HUES6 (cell line): ENCODE measurements at regions not wholly inside any gene's neighbourhood (a gene's known extent, or its start where the extent isn't known, plus 50 kb on each side); places are given as distances from the start of the nearest gene placed in this dataset.

Experiments
- H3K27ac ChIP-seq: 2 replicates; pipeline ENCODE4 v1.7.0; 2013; ENCODE audit warnings: low read depth, mild to moderate bottlenecking, low read length, inconsistent platforms
- H3K27me3 ChIP-seq: 2 replicates; pipeline ENCODE4 v1.6.1; 2013; ENCODE audit warnings: low read length; ENCODE audit not compliant: control insufficient read depth, insufficient read depth
- H3K36me3 ChIP-seq: 2 replicates; pipeline ENCODE4 v1.6.1; 2013; ENCODE audit warnings: low read length; ENCODE audit not compliant: control insufficient read depth, insufficient read depth
- H3K4me1 ChIP-seq: 2 replicates; pipeline ENCODE4 v1.6.1; 2013; ENCODE audit warnings: low read length; ENCODE audit not compliant: control insufficient read depth, insufficient read depth
- H3K4me3 ChIP-seq: 2 replicates; pipeline ENCODE4 v1.5.1; 2013; ENCODE audit warnings: low read depth, low read length
- H3K9ac ChIP-seq: one replicate; pipeline ENCODE4 v1.6.1; 2013; ENCODE audit warnings: mild to moderate bottlenecking, low read length
- H3K9me3 ChIP-seq: 2 replicates; pipeline ENCODE4 v1.6.1; 2013; ENCODE audit warnings: low read depth, low read length; ENCODE audit not compliant: control insufficient read depth, insufficient read depth

- H3K9ac ChIP-seq, result no peak overlapping the region
- H3K36me3 ChIP-seq, result no peaks in the 10 kb centered on the region
- H3K9me3 ChIP-seq, result 0 out of 2 replicates have a peak, but pooled peaks cover 4% of the 10 kb centered on the region
- H3K4me1 ChIP-seq, result no peaks in the 10 kb centered on the region
- H3K4me3 ChIP-seq, result no peak overlapping the region
- no peaks in the 10 kb centered on the region for H3K27me3 ChIP-seq
- H3K27ac ChIP-seq, result no peak overlapping the region
Observed at GRCh38 chr9:22580788-22581187, 134.2 kb downstream of the DMRTA1 start.

DNA sequence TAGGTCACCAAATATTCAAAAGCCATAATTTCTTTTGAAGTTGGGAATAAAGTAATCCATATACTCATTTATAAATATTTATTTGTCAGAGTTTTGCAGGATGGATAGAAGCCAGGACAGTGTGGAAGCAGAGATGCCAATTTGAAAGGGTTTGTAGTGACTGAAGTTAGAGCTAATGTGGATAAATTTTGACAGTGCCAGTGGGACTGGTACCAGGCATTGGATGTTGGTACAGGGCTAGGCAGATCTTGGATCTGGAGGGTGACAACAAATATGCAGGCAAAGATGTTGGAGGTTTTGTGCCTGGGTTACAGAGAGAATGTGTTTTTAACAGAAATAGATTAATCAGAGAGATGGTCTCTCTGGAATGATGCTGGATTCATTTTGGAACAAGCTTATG is 135.6 kb downstream of the DMRTA1 start:
- H3K27ac ChIP-seq, result no peak overlapping the region
- H3K36me3 ChIP-seq, result no peaks in the 10 kb centered on the region
- H3K27me3 ChIP-seq, result no peaks in the 10 kb centered on the region
- H3K9ac ChIP-seq, result no peak overlapping the region
- H3K9me3 ChIP-seq, result 0 out of 2 replicates have a peak, but pooled peaks cover 4% of the 10 kb centered on the region
- H3K4me1 ChIP-seq, result no peaks in the 10 kb centered on the region
- no peak overlapping the region for H3K4me3 ChIP-seq

GRCh38 chr9:22588918-22589317 is 142.3 kb downstream of the DMRTA1 start:
- Histone ChIP-seq H3K4me1 (peaks cover 5% of the 10 kb centered on the region; the same call in 1 of the 2 replicates), H3K27ac (no peak overlapping the region), H3K27me3 (no peaks in the 10 kb centered on the region), H3K36me3 (no peaks in the 10 kb centered on the region), H3K9me3 (no peaks in the 10 kb centered on the region), H3K9ac (no peak overlapping the region), H3K4me3 (no peak overlapping the region)

- H3K4me1 ChIP-seq, result peaks cover 5% of the 10 kb centered on the region; the same call in 1 of the 2 replicates
- no peaks in the 10 kb centered on the region for H3K27me3 ChIP-seq
- H3K36me3 ChIP-seq, result no peaks in the 10 kb centered on the region
Observed at GRCh38 chr9:22590336-22591033, 143.9 kb downstream of the DMRTA1 start.

DNA sequence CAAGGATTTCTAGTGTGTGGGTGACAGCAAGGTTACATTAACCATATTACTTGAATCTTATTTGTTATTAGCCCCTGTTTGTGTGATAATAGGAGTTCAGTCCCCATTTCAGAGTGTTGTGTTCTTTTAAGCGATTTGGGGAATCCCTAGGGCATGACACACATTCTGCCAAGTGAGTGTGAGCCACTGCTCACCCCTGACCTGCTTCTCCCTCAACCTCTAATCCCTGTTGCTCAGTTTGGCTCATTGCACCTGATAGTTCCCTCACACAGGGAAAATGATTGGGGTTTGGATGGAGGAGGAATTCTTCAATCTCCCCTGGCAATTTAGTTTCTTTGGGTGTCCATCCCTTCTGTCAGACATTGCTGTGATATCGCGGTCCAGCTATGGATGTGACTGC is 149.2 kb downstream of the DMRTA1 start:
- Histone ChIP-seq H3K27me3 (no peaks in the 10 kb centered on the region), H3K9me3 (no peaks in the 10 kb centered on the region), H3K4me3 (no peak overlapping the region), H3K36me3 (no peaks in the 10 kb centered on the region), H3K27ac (no peak overlapping the region), H3K4me1 (peaks cover 11% of the 10 kb centered on the region; the same call in 1 of the 2 replicates), H3K9ac (no peak overlapping the region)

More at GRCh38 chr9:22590336-22591033, 143.9 kb downstream of the DMRTA1 start:
- no peak overlapping the region for H3K27ac ChIP-seq
- H3K4me3 ChIP-seq, result no peak overlapping the region
- no peak overlapping the region for H3K9ac ChIP-seq
- no peaks in the 10 kb centered on the region for H3K9me3 ChIP-seq

GRCh38 chr9:22617156-22617555 is 170.5 kb downstream of the DMRTA1 start:
- Histone ChIP-seq H3K27me3 (no peaks in the 10 kb centered on the region), H3K4me3 (no peak overlapping the region), H3K36me3 (no peaks in the 10 kb centered on the region), H3K4me1 (no peaks in the 10 kb centered on the region), H3K9me3 (0 out of 2 replicates have a peak, but pooled peaks cover 5% of the 10 kb centered on the region), H3K27ac (no peak overlapping the region), H3K9ac (no peak overlapping the region)

DNA sequence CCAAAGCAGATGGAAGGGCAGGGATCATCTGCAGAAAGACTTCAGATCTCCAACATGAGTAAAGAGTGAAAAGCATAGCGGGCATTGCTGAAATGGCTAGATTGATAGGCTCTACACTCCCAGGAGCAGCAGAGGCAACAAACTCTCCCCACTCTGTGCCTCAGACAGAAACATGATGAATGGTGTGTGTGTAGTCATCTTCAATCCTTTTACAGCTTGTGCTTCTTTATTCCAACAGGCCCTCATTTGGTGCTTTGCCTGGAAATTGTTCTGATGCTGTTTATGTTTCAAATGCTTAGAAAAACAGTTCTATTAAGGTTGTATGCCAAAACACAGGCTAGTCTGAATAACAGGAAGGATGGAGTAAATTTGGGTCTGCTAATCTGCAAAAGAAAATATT is 176.2 kb downstream of the DMRTA1 start:
- no peak overlapping the region for H3K9ac ChIP-seq
- H3K27ac ChIP-seq, result no peak overlapping the region
- H3K27me3 ChIP-seq, result no peaks in the 10 kb centered on the region
- H3K36me3 ChIP-seq, result no peaks in the 10 kb centered on the region
- no peak overlapping the region for H3K4me3 ChIP-seq
- H3K4me1 ChIP-seq, result peaks cover 8% of the 10 kb centered on the region; the same call in 1 of the 2 replicates
- H3K9me3 ChIP-seq, result 0 out of 2 replicates have a peak, but pooled peaks cover 3% of the 10 kb centered on the region

GRCh38 chr9:22623236-22623635 is 176.6 kb downstream of the DMRTA1 start:
- Histone ChIP-seq H3K4me3 (no peak overlapping the region), H3K4me1 (peaks cover 8% of the 10 kb centered on the region; the same call in 1 of the 2 replicates), H3K27ac (no peak overlapping the region), H3K27me3 (no peaks in the 10 kb centered on the region), H3K36me3 (no peaks in the 10 kb centered on the region), H3K9me3 (peaks cover 3% of the 10 kb centered on the region; the same call in 1 of the 2 replicates), H3K9ac (no peak overlapping the region)

DNA sequence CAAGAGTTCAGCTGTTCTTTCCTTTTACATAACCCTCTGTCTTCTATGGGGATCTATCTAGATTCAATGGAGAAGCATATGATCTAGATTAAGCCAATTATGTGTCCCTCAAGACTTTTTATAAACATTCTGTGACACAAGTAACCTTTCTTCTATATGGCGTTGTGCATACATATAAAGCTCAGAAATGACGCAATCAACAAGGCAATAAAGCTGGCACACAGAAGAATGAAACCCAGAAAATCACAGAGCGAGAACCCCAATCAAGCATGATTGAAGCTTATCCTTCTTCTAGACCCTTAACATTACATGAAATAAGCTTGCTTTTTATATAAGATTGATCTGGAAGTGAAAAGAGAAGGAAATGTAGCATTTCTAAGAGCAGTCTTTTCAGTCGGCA is 178.9 kb downstream of the DMRTA1 start:
- peaks cover 3% of the 10 kb centered on the region; the same call in 1 of the 2 replicates for H3K9me3 ChIP-seq

DNA sequence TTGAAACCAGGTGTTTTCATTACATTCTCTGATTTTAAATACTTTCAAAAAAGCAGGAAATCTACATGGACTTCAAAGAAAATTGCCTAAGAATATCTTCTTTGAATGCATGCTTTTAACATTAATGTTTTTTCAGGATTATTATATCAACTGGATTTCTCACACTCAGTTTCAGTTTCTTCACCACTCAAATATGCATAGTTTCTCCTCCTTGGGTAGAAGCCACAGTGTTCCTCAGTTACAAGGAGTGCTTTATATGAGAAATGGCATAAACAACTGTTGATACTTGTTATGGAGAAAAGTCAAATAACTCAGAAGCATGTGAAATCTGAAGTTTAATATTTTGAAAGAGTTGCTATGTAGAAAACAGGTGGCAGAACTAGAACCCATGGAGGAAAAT is 196.9 kb downstream of the DMRTA1 start:
- Histone ChIP-seq H3K4me3 (no peak overlapping the region), H3K27me3 (no peaks in the 10 kb centered on the region), H3K4me1 (peaks cover 6% of the 10 kb centered on the region; the same call in 1 of the 2 replicates), H3K9ac (no peak overlapping the region), H3K27ac (no peak overlapping the region), H3K9me3 (no peaks in the 10 kb centered on the region), H3K36me3 (no peaks in the 10 kb centered on the region)

More for the DNA sequence above, 178.9 kb downstream of the DMRTA1 start:
- Histone ChIP-seq H3K4me3 (no peak overlapping the region), H3K27ac (no peak overlapping the region), H3K9ac (no peak overlapping the region), H3K27me3 (no peaks in the 10 kb centered on the region), H3K4me1 (peaks cover 11% of the 10 kb centered on the region; the same call in 1 of the 2 replicates), H3K36me3 (no peaks in the 10 kb centered on the region)

DNA sequence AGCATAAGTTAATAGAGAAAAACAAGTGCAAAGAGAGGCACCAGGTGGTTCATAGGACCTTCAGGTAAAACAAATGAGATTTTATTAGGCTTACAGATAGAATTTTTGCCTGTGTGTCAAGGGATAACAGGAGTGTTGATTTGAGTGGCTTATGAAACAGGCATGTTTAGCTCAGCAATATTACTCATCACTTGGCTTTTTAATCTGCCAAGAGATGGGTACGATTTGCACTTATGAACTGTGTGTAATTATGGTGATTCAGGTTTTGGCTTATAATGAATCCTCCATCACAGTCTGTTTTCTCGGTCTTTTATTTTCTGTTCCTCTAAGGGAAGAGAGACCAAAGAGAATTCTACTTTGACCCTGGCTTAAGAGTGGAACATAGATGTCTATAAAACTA is 199.3 kb downstream of the DMRTA1 start:
- Histone ChIP-seq H3K27ac (no peak overlapping the region), H3K9ac (no peak overlapping the region), H3K4me3 (no peak overlapping the region), H3K27me3 (no peaks in the 10 kb centered on the region), H3K4me1 (no peaks in the 10 kb centered on the region), H3K9me3 (no peaks in the 10 kb centered on the region), H3K36me3 (no peaks in the 10 kb centered on the region)
